ENCODE measurements at regions not wholly inside any gene's neighbourhood (a gene's known extent, or its start where the extent isn't known, plus 50 kb on each side); places are given as distances from the start of the nearest gene placed in this dataset.

- Histone ChIP-seq H3K9me1 (replicated peaks; ENCODE audit: control insufficient read depth, extremely low read depth, insufficient read depth, low read length) (no peaks in the 10 kb centered on the region), H3K27me3 (ENCODE audit: control insufficient read depth in 2 of 2, insufficient read depth in 2 of 2, low read length in 2 of 2) (no peaks in the 10 kb centered on the region), H3K4me1 (ENCODE audit: control insufficient read depth, extremely low read depth, insufficient read depth, low read length) (peaks cover 23% of the 10 kb centered on the region), H3K4me3 (replicated peaks in 1 of 3; ENCODE audit: insufficient read depth in 1 of 3, low read depth in 1 of 3, low read length in 3 of 3) (no peak overlapping the region), H3K27ac (ENCODE audit: insufficient read depth, low read depth, low read length) (peak overlapping the region; percentile 97), H3K79me2 (ENCODE audit: control insufficient read depth, insufficient read depth, low read length) (peaks cover 25% of the 10 kb centered on the region), H3K4me2 (ENCODE audit: insufficient read depth, low read length) (peak overlapping the region; percentile 48), H3K36me3 (ENCODE audit: control insufficient read depth in 2 of 2, extremely low read depth in 1 of 2, insufficient read depth in 2 of 2, low read length in 2 of 2) (peaks cover 0 to 4% of the 10 kb centered on the region in 2 experiments), H2AFZ (ENCODE audit: low read depth, low read length) (no peak overlapping the region), H3K9me3 (replicated peaks; ENCODE audit: control insufficient read depth, insufficient read depth, low read length) (no peaks in the 10 kb centered on the region), H3K9ac (replicated peaks; ENCODE audit: extremely low read depth, insufficient read depth, low read length) (peak overlapping the region; percentile 47), H4K20me1 (replicated peaks; ENCODE audit: control insufficient read depth, extremely low read depth, insufficient read depth, low read length) (no peaks in the 10 kb centered on the region)
- POLR2A ChIA-PET, result no interaction called here
- dilution Hi-C loops (cut with MboI; ENCODE audit: extremely low pct_ligation_motif_present, low sequenced_read_pairs), result no loop called here
- FAIRE-seq (no peak), DNase-seq (ENCODE audit: low read depth, low spot score) (no peak)
- TSS peak; percentile 74 for BruUV-seq (replicated peaks)
- intact Hi-C loops (cut with micrococcal nuclease), result loop anchor here (2.0 to 5.0 kb wide), 10 partner anchors 14 to 1210 kb away; partner anchors contain the start of gene KLF6
- CTCF ChIA-PET, result interaction anchor here (1.9 to 2.2 kb wide), 2 partner anchors 41 to 104 kb away, joined by 8 to 10 read pairs; no protein-coding TSS in a partner anchor
- TF ChIP-seq JUN (IDR thresholded peaks at IDR 0.05; ENCODE audit: borderline replicate concordance, insufficient read depth, insufficient read length, low read depth) (no peak), POLR2A (IDR thresholded peaks at IDR 0.05; ENCODE audit: low read depth, low read length) (no peak), EZH2 (IDR thresholded peaks at IDR 0.05; ENCODE audit: borderline replicate concordance, low read depth, low read length, severe bottlenecking) (no peak), GATA2 (IDR thresholded peaks at IDR 0.05; ENCODE audit: insufficient read depth, insufficient read length, low read depth, low read length) (no peak), POLR2AphosphoS5 (IDR thresholded peaks at IDR 0.05; ENCODE audit: insufficient read depth, low read depth, low read length) (no peak), MYC (IDR thresholded peaks at IDR 0.05; ENCODE audit: low read depth, low read length) (no peak), FOS (IDR thresholded peaks at IDR 0.05; ENCODE audit: borderline replicate concordance, insufficient read depth, low read length) (no peak), CTCF (IDR thresholded peaks at IDR 0.05; ENCODE audit: extremely low read depth in 1 of 2, insufficient read depth in 1 of 2, low read depth in 1 of 2, low read length in 2 of 2) (no peak)
- TF ChIP-seq, protein P1, sequence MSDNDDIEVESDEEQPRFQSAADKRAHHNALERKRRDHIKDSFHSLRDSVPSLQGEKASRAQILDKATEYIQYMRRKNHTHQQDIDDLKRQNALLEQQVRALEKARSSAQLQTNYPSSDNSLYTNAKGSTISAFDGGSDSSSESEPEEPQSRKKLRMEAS (IDR thresholded peaks at IDR 0.05; ENCODE audit: insufficient read depth, insufficient read length), result no peak
These were observed 163.3 kb upstream of the AKR1E2 start for GRCh38 chr10:4662576-4663161.
